ENCODE measurements at regions not wholly inside any gene's neighbourhood (a gene's known extent, or its start where the extent isn't known, plus 50 kb on each side); places are given as distances from the start of the nearest gene placed in this dataset.

GRCh38 chr6:117191448-117191847, 73.9 kb upstream of the VGLL2 start:
- in situ Hi-C loops (cut with HindIII; ENCODE audit: low pct_unique_long_range_greater_than_20kb, low sequenced_read_pairs): no loop called here
- no peak for DNase-seq (ENCODE audit: low read depth in 1 of 2, low spot score in 1 of 2)
- TF ChIP-seq JUND (IDR thresholded peaks at IDR 0.05; ENCODE audit: low read depth): no peak

GRCh38 chr6:117194271-117194670, 71.1 kb upstream of the VGLL2 start:
- TF ChIP-seq JUND (IDR thresholded peaks at IDR 0.05; ENCODE audit: low read depth): no peak
- no peak for DNase-seq (ENCODE audit: low read depth in 1 of 2, low spot score in 1 of 2)
- in situ Hi-C loops (cut with HindIII; ENCODE audit: low pct_unique_long_range_greater_than_20kb, low sequenced_read_pairs): no loop called here

- in situ Hi-C loops (cut with HindIII; ENCODE audit: low pct_unique_long_range_greater_than_20kb, low sequenced_read_pairs): no loop called here
- no peak for TF ChIP-seq JUND (IDR thresholded peaks at IDR 0.05; ENCODE audit: low read depth)
- no peak for DNase-seq (ENCODE audit: low read depth in 1 of 2, low spot score in 1 of 2)
These were observed 70.4 kb upstream of the VGLL2 start for GRCh38 chr6:117194978-117195377.

DNA sequence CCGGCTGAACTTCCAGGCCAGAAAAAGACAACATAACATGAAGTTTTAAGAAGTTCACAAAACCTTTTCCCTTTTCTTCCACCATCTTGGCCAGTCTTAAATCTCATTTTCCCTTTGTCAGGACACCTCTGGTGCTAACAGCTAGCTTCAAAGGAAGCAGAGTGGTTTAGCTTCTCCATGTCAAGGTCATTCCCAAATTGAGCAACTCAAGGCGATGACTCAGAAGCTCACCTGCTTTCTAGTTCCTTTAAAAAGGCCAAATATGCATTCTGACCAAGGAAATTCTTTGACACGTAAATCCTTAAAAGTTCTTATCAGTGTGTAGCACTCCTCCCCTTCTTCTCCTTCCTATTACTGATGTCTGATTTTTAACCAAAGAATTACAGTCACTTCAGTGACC, 69.6 kb upstream of the VGLL2 start:
- DNase-seq (ENCODE audit: low read depth in 1 of 2, low spot score in 1 of 2): no peak
- in situ Hi-C loops (cut with HindIII; ENCODE audit: low pct_unique_long_range_greater_than_20kb, low sequenced_read_pairs): no loop called here
- no peak for TF ChIP-seq JUND (IDR thresholded peaks at IDR 0.05; ENCODE audit: low read depth)

DNA sequence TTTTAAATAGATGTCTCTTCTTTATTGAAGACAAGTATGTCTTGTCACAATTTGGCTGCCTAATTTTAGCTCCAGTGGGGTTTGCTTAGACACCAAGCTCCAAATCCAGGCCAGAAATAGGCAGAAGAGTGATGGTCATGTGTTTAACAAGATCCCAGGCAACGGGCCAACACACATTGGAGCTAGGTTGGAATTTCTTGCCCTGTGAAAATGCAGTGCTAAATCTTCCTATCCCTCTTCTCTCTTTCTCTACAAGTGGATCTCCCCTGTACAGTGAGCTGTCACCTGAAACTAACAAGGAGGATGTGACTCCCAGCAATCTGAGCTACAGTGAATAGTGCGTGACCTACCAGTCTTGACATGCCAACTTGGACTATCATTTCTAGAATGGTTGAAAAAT, 65.3 kb upstream of the VGLL2 start:
- no peak for TF ChIP-seq JUND (IDR thresholded peaks at IDR 0.05; ENCODE audit: low read depth)
- DNase-seq (ENCODE audit: low read depth in 1 of 2, low spot score in 1 of 2): no peak
- in situ Hi-C loops (cut with HindIII; ENCODE audit: low pct_unique_long_range_greater_than_20kb, low sequenced_read_pairs): no loop called here

- DNase-seq (ENCODE audit: low read depth in 1 of 2, low spot score in 1 of 2): no peak
- in situ Hi-C loops (cut with HindIII; ENCODE audit: low pct_unique_long_range_greater_than_20kb, low sequenced_read_pairs): no loop called here
- no peak for TF ChIP-seq JUND (IDR thresholded peaks at IDR 0.05; ENCODE audit: low read depth)
These were observed 60.5 kb upstream of the VGLL2 start for GRCh38 chr6:117204903-117205302.

DNA sequence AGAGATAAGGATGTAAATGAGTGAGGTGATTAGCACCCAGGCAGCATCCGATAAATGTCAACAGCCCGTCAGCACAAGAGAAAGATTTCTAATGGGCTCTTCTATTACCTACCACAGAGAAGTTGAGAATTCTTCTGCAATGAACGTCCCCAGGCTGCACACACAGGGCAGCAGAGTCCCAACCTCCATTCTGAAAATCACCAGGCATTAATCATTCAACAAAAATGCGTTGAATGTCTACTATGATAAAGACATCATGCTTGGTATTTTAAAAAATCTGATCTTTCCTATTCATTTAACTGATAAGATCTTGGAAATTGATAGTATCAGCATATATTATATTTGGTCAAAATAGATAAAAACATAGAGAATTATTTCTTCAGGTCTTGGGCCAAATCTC, 59.5 kb upstream of the VGLL2 start:
- in situ Hi-C loops (cut with HindIII; ENCODE audit: low pct_unique_long_range_greater_than_20kb, low sequenced_read_pairs): no loop called here
- no peak for TF ChIP-seq JUND (IDR thresholded peaks at IDR 0.05; ENCODE audit: low read depth)
- no peak for DNase-seq (ENCODE audit: low read depth in 1 of 2, low spot score in 1 of 2)

DNA sequence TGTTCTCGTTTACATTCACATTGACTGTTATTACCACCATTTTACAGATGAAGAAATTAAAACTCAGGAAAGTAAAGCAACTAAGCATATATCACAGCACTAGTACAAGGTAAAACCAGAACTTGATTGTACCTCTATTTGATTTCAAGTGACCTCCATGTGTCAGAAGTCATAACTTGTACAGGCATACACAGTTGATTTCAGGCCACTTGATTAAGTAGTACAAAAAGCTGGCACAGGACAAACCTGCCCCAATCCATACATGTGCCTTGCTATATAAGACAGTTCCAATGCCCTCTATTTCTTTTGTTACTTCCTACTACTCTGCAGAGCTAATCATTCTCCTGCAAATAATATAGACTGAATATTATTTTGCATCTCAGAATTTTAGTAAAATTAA, 58.8 kb upstream of the VGLL2 start:
- in situ Hi-C loops (cut with HindIII; ENCODE audit: low pct_unique_long_range_greater_than_20kb, low sequenced_read_pairs): no loop called here
- no peak for TF ChIP-seq JUND (IDR thresholded peaks at IDR 0.05; ENCODE audit: low read depth)
- no peak for DNase-seq (ENCODE audit: low read depth in 1 of 2, low spot score in 1 of 2)

DNA sequence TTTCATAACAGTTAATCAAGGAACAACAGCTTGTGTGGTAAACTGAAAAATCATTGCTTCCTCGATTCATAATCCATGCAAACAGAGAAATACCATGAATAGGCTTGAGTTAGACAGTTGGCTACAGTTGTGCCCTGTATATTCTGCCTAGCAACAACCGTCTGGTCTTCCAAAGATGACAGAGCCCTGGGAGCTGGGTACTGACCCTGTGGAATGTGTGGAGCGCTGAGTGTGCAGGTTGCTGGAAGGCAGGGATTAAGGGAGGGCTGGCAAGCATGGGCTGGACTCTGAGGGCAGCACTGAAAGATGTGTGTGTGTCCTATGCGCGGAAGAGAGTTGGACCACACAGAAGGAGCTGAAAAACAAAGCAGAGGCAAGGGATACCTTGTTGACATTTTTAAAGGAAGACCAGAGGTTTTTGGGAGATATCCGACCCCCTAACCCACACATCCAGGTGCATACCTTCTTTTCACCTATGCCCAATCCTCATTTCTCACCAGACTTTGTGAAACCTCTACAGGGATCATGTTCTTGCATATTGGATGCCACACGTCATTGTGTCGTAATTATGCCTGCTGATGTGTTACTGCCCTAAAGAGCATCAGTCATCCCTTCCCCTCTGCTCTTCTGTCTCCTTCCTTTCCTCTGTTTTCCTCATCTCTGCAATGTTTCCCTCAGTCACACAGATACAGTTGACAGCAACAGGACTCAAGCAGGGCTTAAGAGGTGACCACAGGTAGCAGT, 58.2 kb upstream of the VGLL2 start:
- TF ChIP-seq JUND (IDR thresholded peaks at IDR 0.05; ENCODE audit: low read depth): no peak
- in situ Hi-C loops (cut with HindIII; ENCODE audit: low pct_unique_long_range_greater_than_20kb, low sequenced_read_pairs): no loop called here
- peak in 1 of 2 experiments; percentile 60 for DNase-seq (ENCODE audit: low read depth in 1 of 2, low spot score in 1 of 2)

DNA sequence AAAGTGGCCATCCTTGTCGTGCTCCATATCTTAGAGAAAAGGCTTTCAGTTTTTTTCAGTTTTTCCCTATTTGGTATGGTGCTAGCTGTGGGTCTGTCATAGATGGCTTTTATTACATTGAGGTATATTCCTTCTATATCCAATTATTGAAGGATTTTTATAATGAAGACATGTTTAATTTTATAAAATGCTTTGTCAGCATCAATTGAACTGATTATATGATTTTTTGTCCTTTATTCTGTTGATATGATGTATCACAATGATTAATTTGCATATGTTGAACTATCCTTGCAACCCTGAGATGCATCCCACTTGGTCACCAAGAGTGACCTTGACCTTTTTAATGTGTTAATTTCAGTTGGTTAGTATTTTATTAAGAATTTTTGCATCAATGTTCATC, 55.1 kb upstream of the VGLL2 start:
- DNase-seq (ENCODE audit: low read depth in 1 of 2, low spot score in 1 of 2): no peak
- in situ Hi-C loops (cut with HindIII; ENCODE audit: low pct_unique_long_range_greater_than_20kb, low sequenced_read_pairs): no loop called here
- no peak for TF ChIP-seq JUND (IDR thresholded peaks at IDR 0.05; ENCODE audit: low read depth)

GRCh38 chr6:117215353-117216090, 49.8 kb upstream of the VGLL2 start:
- in situ Hi-C loops (cut with HindIII; ENCODE audit: low pct_unique_long_range_greater_than_20kb, low sequenced_read_pairs): no loop called here
- DNase-seq (ENCODE audit: low read depth in 1 of 2, low spot score in 1 of 2): no peak
- no peak for TF ChIP-seq JUND (IDR thresholded peaks at IDR 0.05; ENCODE audit: low read depth)
